ENCODE measurements at regions not wholly inside any gene's neighbourhood (a gene's known extent, or its start where the extent isn't known, plus 50 kb on each side); places are given as distances from the start of the nearest gene placed in this dataset.

DNA sequence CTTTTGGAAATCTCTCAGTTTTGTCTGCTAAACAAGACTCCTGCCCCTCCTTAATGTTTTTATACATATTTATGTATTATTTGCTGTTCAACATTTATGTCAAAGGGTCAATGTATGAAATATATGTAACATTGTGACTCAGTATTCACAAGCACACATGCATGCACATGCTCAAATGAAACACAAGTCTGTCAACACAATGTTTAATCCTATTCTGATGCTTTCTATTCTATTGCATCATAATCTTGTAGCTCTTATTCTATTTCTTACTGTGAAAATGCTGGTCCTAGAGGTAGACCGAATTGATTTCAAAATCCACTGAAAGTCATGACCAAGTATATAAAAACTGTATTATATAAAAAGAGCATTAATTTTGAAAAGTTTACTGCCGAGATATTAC is 1463.3 kb downstream of the C4orf33 start:
- no peak for DNase-seq

- DNase-seq: peak; percentile 34
Measured at GRCh38 chr4:130563185-130563888, 1467.4 kb downstream of the C4orf33 start.

DNA sequence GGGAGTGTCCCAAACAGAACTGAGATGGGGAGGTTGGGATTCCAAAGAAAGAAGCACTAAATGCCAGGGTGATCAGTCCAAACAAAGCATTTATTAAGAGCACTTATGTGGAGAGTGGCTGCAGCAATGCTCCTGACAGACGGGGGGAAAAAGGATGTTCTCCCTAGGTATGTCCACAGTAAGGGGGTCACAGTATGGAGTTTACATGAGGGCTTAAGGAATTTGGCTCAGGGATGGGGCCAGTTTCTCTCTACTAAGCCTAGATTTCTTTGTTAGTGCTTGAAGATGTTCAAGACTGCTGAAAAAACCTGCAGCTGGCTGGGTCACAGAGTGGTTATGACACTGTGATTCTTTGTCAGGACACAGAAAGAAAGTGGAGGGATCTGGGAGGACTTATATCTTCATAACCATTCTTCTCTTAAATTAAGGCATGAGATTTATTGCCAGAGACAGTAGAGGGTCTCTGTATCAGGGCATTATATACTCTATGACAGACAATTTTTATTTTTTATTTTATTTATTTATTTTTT is 1468.0 kb downstream of the C4orf33 start:
- no peak for DNase-seq

DNA sequence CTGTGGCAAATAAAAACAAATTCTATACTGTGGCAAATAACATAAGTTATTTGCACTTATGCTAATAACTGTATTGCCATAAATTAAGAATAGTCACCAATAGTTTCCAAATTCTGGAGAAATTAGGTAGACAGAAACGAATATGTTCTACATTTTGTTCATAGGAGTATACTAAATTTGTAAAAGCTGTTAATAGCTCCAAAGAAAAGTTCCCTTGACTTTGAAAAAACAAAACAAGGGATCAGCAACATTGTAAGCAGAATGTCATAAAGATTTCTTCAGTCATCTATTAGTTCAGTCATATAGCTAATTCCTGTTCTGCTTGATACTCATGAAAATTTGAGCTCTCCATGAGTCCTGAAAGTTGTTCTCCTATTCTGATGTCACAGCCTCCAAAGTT is 1472.8 kb downstream of the C4orf33 start:
- DNase-seq: no peak

- DNase-seq: no peak
Measured at GRCh38 chr4:130573742-130574141, 1477.8 kb downstream of the C4orf33 start.

GRCh38 chr4:130574215-130574614 is 1478.3 kb downstream of the C4orf33 start:
- no peak for DNase-seq

DNA sequence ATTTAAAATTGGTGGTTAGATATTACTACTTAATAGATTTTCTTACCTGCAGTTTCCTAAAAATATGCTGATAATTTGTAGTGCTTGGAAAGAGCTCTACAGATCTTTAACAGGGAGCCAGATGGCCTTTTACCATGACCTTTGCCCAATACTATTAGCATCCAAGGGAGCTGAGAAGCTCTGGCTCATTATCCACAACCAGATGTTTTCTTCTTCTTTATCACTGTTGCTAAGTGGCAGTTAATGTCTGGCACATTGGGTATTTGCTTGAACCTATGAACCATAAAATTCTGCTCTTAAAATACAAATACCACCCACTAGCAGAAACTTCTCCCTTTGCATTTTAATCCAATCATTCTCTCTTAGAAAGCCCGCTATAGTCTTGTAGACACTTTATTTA is 1480.3 kb downstream of the C4orf33 start:
- DNase-seq: peak; percentile 20

DNA sequence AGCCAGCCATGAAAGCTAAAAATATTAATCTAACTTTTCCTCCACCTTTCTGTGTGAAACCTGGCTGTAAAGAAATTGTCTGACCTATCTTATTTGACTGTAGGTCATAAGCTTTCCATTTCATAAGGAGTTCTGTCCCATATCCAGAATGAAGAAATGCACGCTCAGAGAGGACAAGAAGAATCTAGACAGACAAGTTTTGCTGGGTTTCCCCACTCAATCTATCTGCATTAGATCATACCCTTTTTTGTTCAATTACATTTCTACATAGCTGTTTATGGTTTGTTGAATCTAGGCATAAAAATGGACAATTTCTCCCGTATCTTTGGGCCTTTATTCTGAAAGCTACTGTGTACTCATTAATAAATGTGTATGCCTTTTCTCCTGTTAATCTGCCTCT is 1495.1 kb downstream of the C4orf33 start:
- DNase-seq: no peak

DNA sequence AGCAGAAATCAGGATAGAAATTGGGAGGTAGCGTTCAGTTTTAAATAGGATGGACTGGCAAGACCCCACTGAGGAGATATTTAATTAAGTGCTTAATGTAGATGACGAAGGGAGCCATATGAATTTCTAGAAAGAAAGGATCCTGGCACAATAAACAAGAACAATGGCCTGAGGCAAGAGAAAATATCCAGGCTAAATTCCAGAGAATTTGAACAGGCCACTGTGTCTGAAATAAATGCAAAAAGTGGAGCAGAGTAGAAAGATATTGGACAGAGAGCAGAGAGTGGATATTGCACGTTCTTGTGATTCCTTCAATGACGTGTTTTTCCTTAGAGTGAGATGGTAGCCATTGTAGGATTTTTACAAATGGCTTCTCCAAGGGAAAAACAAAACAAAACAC is 1504.8 kb downstream of the C4orf33 start:
- no peak for DNase-seq

- no peak for DNase-seq
Measured at GRCh38 chr4:130603043-130603442, 1507.1 kb downstream of the C4orf33 start.

- DNase-seq: no peak
Measured at GRCh38 chr4:130608121-130608520, 1512.2 kb downstream of the C4orf33 start.

- no peak for DNase-seq
Measured at GRCh38 chr4:130628531-130628930, 1532.6 kb downstream of the C4orf33 start.

DNA sequence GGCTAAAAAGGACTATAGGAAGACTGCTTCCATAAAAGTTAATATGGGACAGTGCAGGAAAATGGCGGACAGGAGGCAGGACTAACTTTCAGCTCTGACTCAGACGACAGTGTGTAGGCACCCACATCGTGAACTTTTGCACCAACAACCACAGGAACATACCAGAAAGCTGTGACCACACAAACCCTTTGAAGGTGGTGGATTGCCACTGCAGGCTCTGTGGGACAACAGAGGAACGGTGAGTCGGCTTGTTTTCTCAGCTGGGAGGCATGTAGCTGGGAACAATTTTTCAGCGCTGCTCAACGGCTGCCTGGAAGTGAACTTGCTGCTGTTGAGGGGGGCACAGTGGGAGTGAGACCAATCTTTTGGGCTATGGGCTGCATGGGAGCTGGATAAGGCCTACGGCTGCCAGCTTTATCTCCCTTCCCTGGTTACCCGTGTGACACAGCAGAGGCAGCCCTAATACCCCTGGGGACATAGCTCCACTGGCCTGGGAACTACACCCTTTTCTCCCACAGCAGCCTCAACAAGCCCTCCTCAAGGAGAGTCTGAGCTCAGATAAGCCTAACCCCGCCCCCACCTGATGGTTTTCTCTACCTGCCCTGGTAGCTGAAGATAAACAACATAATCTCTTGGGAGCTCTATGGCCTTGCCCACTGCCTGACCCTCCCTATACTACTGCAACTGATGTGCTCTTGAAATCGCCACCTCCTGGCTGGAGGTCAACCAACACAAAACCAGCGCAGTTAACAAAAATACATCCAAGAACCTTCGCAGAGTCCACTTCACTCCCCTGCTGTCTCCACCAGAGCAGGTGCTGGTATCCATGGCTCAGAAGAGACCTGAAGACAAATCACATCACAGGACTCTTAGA is 1537.0 kb downstream of the C4orf33 start:
- DNase-seq: no peak

DNA sequence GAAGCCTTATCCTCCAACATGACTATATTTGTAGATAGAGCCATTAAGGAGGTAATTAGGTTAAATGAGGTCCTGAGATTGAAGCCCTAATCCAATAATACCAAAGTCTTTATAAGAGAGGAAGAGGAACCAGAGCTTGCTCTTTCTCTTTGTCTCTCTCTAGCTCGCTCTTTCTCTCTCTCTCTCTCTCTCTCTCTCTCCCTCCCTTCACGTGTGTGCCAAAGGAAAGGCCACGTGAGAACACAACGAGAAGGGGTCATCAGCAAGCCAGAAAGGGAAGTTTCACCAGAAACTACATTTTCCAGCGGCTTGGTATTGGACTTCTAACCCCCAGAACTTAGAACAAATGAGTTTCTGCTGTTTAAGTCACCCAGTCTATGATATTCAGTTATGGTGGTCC is 1540.5 kb downstream of the C4orf33 start:
- DNase-seq: no peak

- DNase-seq: no peak
Measured at GRCh38 chr4:130640592-130640991, 1544.6 kb downstream of the C4orf33 start.

DNA sequence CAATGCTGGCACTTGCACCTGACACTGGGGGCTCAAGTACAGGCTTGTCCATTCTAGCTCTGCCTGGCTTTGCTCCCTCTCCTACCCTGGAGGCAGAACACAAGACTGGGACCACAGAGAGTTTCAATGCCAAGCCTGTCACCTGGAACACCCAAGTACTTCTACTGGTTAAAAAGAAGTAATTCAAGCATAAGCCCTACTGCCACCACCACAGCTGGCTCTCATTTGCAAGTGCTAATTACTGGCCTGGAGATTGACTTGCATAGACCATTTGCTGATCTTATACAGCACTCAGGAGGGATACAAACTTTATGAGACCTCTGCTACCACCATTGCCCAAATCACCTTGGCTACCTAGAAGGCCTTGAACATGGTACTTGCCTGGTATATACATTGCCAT is 1550.9 kb downstream of the C4orf33 start:
- no peak for DNase-seq

DNA sequence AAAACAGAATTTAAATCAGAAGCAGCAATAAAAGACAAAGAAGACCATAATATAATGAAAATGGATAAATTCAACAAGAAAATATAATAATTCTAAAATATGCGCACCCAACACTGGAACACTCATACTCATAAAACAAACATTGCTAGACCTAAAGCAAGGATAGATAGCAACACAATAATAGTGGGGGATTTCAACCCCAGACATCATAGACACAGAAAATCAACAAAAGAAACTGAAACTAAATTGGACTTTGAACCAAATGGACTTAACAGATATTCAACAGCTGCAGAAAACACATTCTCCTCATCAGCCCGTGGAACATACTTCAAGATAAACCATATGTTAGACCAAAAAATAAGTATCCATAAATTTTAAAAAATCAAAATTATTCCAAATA is 1552.6 kb downstream of the C4orf33 start:
- no peak for DNase-seq

GRCh38 chr4:130653842-130654241 is 1557.9 kb downstream of the C4orf33 start:
- no peak for DNase-seq

- no peak for DNase-seq
Measured at GRCh38 chr4:130659320-130659719, 1563.4 kb downstream of the C4orf33 start.

DNA sequence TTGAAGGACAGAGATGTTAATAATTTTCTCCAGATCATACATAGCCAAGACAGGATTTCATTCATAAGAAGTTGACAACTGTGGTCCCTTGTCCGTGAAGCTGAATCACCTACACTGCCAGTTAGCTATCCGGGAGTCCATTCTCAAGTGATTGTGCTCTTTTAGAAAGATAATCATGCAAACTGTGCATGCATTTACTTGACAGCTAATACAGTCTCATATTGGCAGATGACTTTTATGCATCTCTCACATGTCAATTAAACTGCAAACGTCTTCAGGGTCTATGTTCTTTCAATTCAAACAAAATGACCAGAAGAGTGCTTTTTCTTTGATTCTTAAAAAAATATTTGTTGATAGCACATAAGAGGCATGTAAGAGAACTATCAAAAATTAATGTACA is 1572.9 kb downstream of the C4orf33 start:
- no peak for DNase-seq

DNA sequence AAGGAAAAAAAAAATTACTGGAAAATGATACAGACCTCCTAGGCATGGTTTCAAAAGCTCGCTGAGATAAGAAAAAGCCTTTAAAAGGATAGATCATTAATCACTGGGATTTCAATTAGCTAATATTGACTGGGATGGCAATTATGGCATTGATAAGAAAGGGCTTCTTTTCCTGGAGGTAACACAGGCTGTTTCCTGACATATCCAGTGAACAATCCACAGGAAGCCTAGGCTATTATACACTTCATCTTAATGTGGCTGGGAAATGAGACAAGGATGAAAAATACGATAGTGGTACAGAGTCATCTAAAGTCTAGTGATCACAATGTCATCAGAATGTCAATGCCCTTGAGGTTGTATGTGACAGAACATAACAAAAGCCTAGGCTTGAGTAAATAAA is 1579.3 kb downstream of the C4orf33 start:
- no peak for DNase-seq

GRCh38 chr4:130689181-130689580 is 1593.2 kb downstream of the C4orf33 start:
- no peak for DNase-seq

DNA sequence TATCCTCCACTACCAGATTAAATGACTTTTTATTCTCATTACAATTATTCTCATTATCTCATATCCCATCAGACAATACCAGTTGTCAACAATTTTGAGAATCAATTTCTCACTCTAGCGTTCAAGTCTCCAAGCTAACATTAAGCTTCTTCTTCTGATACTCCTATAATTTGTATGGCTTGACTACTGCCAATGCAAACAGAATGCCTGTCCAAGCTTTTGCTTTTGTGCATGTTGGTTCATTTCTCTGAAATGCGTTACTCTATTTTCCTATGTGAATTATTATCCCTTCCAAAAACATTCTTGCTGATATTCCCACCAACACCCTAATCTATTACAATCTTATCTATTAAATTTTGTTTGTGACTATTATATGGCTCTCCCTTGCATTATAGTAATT is 1602.3 kb downstream of the C4orf33 start:
- no peak for DNase-seq

DNA sequence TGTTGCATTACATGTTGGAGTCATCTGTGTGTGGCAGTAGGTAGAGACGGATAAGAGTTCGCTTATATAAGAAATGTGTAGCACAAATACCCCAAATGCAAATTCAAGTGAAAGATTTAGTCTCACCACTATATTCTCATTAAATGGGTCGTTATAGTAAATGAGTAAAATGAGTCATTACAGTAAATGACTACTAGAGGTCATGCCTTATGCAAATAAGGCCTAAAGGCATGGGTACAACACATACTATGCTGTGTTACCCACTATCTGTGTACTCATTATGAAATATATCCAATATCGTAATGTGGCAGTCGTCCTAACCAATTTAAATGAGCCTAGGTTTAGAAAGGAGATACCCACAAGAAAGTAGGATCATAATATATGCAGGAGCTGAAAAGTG is 1603.1 kb downstream of the C4orf33 start:
- DNase-seq: no peak
